Activated CD4-positive, alpha-beta T cell treated with anti-CD3 and anti-CD28 coated beads, Interleukin-2, amount 50 U/mL, for 4 hours (primary cell): ENCODE measurements at regions not wholly inside any gene's neighbourhood (a gene's known extent, or its start where the extent isn't known, plus 50 kb on each side); places are given as distances from the start of the nearest gene placed in this dataset.

ENCODE experiments used
- DNase-seq, 2 experiments: peaks; one replicate each; pipeline ENCODE4 v3.0.0-alpha.2; 2020

- no peak for DNase-seq
These were observed 57.0 kb upstream of the TARBP1 start for GRCh38 chr1:234535763-234536515.

GRCh38 chr1:234535218-234535617 is 56.2 kb upstream of the TARBP1 start:
- DNase-seq: no peak

GRCh38 chr1:234533975-234534876 is 55.2 kb upstream of the TARBP1 start:
- DNase-seq: no peak

- no peak for DNase-seq
These were observed 54.3 kb upstream of the TARBP1 start for GRCh38 chr1:234533034-234533891.

GRCh38 chr1:234532503-234532922 is 53.5 kb upstream of the TARBP1 start:
- DNase-seq: no peak

- DNase-seq: no peak
These were observed 52.2 kb upstream of the TARBP1 start for GRCh38 chr1:234531151-234531635.

- DNase-seq: no peak
These were observed 51.7 kb upstream of the TARBP1 start for GRCh38 chr1:234530672-234531071.

GRCh38 chr1:234529950-234530237 is 50.9 kb upstream of the TARBP1 start:
- DNase-seq: no peak

- DNase-seq: no peak
These were observed 50.3 kb upstream of the TARBP1 start for GRCh38 chr1:234529095-234529949.
